NB4 (cell line): ENCODE measurements at regions not wholly inside any gene's neighbourhood (a gene's known extent, or its start where the extent isn't known, plus 50 kb on each side); places are given as distances from the start of the nearest gene placed in this dataset.
"Not testable (repeated sequence)": the region's sequence is repeated elsewhere in the genome, so short reads cannot be mapped to it uniquely, and the experiment has no call there.

Experiments
- DNase-seq: peaks from one replicate; pipeline ENCODE4 v3.0.0; 2010; ENCODE audit warnings: low read depth
- H3K4me3 ChIP-seq: one replicate; pipeline ENCODE4 v1.5.1; 2011; ENCODE audit warnings: mild to moderate bottlenecking, low read depth, low read length, moderate library complexity
- CTCF ChIP-seq: IDR thresholded peaks from one replicate; pipeline ENCODE4 v1.5.1; 2012; ENCODE audit warnings: low read depth, low read length
- MAX ChIP-seq: IDR thresholded peaks from 2 replicates; pipeline ENCODE4 v1.6.1; 2011; ENCODE audit warnings: low read depth, low read length
- MYC ChIP-seq: IDR thresholded peaks from 2 replicates; pipeline ENCODE4 v1.6.1; 2011; ENCODE audit warnings: low read depth, low read length
- POLR2A ChIP-seq: IDR thresholded peaks from 2 replicates; pipeline ENCODE4 v1.6.1; 2011; ENCODE audit warnings: mild to moderate bottlenecking; ENCODE audit not compliant: insufficient read length; ENCODE audit errors: extremely low read depth

GRCh38 chr11:87804176-87804575, 371.1 kb downstream of the RAB38 start:
- H3K4me3 ChIP-seq, result no peak overlapping the region

GRCh38 chr11:87803748-87804147, 371.5 kb downstream of the RAB38 start:
- no peak overlapping the region for H3K4me3 ChIP-seq
- no peak for DNase-seq
- no peak for TF ChIP-seq POLR2A
- no peak for TF ChIP-seq MYC
- TF ChIP-seq CTCF, result no peak
- TF ChIP-seq MAX, result no peak

More at GRCh38 chr11:87804176-87804575, 371.1 kb downstream of the RAB38 start:
- DNase-seq, result no peak
- TF ChIP-seq MYC, result no peak
- no peak for TF ChIP-seq POLR2A
- no peak for TF ChIP-seq MAX
- TF ChIP-seq CTCF, result no peak

- H3K4me3 ChIP-seq, DNase-seq: not testable (repeated sequence)
These were observed 390.4 kb downstream of the RAB38 start for GRCh38 chr11:87784862-87785261.

GRCh38 chr11:87780068-87780413, 395.2 kb downstream of the RAB38 start:
- TF ChIP-seq CTCF (no peak), MYC (no peak), MAX (no peak), POLR2A (no peak)
- no peak for DNase-seq
- no peak overlapping the region for H3K4me3 ChIP-seq

GRCh38 chr11:87779276-87780067, 395.8 kb downstream of the RAB38 start:
- DNase-seq, result no peak

GRCh38 chr11:87778357-87778756, 396.9 kb downstream of the RAB38 start:
- no peak for DNase-seq
- H3K4me3 ChIP-seq, result no peak overlapping the region
- no peak for TF ChIP-seq MAX
- no peak for TF ChIP-seq CTCF

More at GRCh38 chr11:87779276-87780067, 395.8 kb downstream of the RAB38 start:
- TF ChIP-seq CTCF, result no peak
- no peak for TF ChIP-seq MAX
- TF ChIP-seq POLR2A, result no peak
- TF ChIP-seq MYC, result no peak
- no peak overlapping the region for H3K4me3 ChIP-seq
